NCI-H146 (cell line): ENCODE measurements at regions not wholly inside any gene's neighbourhood (a gene's known extent, or its start where the extent isn't known, plus 50 kb on each side); places are given as distances from the start of the nearest gene placed in this dataset.

ENCODE experiments used
- DNase-seq: peaks from one replicate; lab custom pipeline; 2025; lab: John Stamatoyannopoulos, UW

GRCh38 chr21:18954441-18954844 is 550.9 kb upstream of the TMPRSS15 start:
- no peak for DNase-seq

GRCh38 chr21:18959817-18960216 is 556.2 kb upstream of the TMPRSS15 start:
- DNase-seq: no peak

DNA sequence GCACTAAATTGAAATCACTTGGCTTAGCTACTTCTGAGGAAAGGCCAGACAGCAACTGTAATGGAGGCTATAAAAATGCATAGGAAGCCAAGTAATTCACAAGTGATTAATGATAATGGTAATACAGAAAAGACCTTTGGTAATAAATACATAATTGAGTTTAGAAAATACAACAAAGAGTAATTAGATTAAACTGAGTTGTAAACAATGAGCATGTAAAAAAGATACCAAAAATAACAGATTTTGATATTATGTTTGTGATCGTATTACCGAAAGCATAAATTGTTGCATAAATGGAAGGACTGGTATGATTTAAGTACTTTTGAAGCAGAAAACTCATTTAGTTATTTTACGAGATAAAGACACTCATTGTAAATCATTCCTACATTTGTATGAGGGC is 556.7 kb upstream of the TMPRSS15 start:
- no peak for DNase-seq

GRCh38 chr21:18970416-18970815 is 566.8 kb upstream of the TMPRSS15 start:
- no peak for DNase-seq

GRCh38 chr21:18970941-18971340 is 567.4 kb upstream of the TMPRSS15 start:
- no peak for DNase-seq

DNA sequence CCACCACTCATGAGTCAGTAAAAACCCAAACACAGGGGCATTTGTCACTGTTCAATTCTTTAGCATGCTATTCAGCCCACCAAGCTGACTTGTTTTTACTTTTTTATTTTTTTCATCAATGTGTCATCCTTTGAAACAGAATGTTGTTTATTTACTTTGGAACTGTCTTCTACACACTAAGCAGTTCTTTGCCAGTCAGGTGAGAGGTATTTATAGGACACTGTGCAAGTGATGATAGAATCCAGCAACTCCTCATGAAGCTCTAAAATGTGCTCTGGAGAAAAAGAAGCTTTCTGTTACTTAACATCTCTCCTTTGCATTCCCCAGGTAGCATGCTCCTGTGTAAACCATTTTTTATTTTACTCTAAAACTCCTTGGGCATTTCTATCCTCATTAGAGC is 582.0 kb upstream of the TMPRSS15 start:
- DNase-seq: no peak

GRCh38 chr21:18986197-18986596 is 582.6 kb upstream of the TMPRSS15 start:
- no peak for DNase-seq

DNA sequence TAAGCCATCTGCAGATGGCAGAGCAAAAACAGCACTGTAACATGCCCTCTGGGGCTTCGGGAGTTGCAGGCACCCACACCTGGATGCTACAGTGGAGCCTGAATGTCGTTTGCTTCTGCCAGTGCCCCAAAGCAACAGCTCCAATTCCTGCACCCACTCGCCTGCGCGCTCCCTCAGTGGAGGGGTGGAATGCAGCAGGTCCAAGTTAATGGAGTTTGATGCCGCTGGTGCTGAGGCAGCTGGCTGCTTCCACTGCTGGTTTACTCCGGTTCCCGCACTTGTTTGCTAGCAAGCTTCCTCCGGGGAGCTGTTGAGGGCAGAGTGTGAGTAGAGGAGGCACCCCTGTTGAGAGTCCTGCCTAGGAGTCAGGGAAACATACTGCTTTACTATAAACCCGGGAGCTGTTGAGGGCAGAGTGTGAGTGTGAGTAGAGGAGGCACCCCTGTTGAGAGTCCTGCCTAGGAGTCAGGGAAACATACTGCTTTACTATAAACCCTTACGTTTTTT is 584.0 kb upstream of the TMPRSS15 start:
- DNase-seq: peak; percentile 0

DNA sequence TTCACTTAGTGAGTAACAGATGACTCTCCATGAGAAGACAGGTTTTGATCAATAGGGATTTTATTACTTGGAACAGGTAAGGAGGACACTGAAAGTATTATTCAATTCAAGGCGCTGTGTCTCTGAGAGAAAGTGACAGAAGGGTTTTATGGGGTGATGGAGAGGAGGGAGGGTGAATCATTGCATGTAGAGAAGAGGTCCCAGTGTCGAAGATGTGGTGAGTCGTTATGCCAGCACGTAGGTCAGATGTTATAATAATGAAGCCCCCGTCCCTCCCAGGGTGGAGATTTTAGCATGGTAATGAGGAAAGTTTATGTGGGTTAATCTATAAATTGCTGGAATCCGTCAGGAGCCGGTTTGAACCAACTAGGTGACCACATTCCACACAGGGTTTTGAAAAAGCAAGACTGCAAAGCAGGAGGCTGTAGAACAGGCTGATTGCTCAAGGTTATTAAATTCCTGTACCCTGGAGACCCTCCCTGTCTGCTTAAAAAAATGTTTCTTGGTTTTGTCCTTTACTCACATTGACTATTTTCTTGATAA is 586.4 kb upstream of the TMPRSS15 start:
- DNase-seq: no peak

GRCh38 chr21:18991846-18992245 is 588.3 kb upstream of the TMPRSS15 start:
- DNase-seq: no peak

- DNase-seq: no peak
These were observed 606.7 kb upstream of the TMPRSS15 start for GRCh38 chr21:19010251-19010650.

- no peak for DNase-seq
These were observed 607.4 kb upstream of the TMPRSS15 start for GRCh38 chr21:19010996-19011395.

GRCh38 chr21:19011451-19011850 is 607.9 kb upstream of the TMPRSS15 start:
- DNase-seq: no peak

DNA sequence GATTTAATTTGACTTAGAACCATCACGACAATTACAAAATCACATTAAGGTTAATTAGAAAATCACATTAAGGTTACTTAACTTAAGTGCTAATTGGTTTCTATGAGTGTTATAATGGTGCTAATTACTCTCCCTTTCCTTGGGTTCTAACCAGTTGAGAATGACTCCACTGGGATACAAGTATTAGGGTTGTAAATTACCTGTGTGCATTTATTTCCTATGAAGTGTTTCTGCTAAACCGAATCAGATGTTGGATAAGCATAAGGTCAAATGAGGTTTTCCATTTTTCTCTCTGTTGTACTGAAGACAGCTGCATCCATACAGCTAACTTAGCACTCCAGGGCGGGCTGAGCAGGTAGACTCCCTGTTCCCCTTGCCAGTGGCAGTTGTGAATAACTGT is 610.3 kb upstream of the TMPRSS15 start:
- no peak for DNase-seq

DNA sequence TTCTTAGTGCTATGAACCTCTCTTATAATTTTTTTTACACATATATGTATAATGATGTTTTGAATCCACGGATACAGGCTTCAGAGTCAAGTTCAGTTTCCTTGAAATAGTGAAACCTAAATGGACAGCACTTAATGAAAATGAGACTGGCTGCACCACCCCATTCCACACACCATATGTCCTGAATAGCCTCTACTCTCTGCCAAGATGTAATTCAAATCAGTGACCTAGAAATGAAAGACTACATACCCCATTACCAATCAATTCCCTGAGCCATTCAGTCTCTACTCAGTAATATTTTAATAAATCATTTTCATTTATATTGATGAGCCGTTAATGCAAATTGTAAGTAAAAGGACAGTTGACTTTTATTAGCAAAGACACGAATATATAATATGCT is 614.9 kb upstream of the TMPRSS15 start:
- no peak for DNase-seq

DNA sequence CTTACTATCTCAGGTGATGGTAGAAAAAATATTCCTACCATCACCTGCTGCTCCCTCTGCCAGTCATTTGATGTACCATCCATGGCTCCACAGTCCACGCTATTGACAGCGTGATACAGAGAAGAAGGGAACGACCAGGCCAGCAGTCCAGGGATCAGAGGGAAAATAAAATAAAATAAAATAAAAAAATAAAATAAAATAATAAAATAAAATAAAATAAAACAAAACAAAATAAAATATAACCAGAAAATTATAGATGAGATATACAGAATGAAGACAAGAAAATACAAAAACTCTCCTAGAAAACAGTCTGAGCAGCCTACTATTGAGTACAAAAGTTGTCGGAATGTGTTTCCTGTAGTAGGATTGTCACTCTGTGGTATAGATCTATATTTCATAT is 619.4 kb upstream of the TMPRSS15 start:
- no peak for DNase-seq

DNA sequence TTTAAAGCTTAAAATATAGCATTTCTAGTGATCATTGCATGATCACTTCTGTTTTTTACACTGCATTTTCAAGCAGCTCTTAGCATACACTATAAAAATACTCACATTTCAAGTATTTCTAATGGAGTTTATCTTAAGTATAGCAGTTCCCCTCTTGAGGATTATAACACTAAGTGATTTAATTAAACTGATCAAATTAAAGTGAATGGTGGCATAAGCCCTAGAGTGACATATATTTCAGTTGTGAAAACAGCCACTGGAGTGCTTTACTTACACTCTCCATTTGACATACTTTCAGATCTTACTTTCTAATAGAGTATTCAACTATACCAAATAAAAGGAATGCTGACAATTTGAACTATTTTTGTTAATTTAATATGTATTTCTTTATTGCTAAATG is 623.3 kb upstream of the TMPRSS15 start:
- DNase-seq: no peak

GRCh38 chr21:19029816-19030215 is 626.2 kb upstream of the TMPRSS15 start:
- DNase-seq: no peak

GRCh38 chr21:19031953-19032352 is 628.4 kb upstream of the TMPRSS15 start:
- no peak for DNase-seq

GRCh38 chr21:19034041-19034440 is 630.5 kb upstream of the TMPRSS15 start:
- DNase-seq: no peak

DNA sequence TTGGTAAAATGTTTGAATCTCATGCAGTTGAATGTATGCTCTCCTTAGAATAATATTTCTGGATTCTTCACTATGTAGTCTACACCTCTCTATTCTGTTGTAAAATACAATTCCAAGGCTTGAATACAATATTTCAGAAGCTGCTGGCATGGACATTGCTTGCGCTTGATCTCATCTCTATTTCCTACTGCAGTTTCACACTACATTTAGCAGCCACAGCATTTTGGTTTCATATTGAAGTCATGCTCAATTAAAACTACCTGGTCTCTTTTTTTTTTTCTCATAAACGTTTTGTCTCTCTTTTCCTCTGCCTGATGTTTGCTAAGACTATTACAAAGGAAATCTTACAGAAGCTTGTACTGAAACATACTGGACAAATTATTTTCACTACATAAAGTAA is 631.0 kb upstream of the TMPRSS15 start:
- DNase-seq: no peak

DNA sequence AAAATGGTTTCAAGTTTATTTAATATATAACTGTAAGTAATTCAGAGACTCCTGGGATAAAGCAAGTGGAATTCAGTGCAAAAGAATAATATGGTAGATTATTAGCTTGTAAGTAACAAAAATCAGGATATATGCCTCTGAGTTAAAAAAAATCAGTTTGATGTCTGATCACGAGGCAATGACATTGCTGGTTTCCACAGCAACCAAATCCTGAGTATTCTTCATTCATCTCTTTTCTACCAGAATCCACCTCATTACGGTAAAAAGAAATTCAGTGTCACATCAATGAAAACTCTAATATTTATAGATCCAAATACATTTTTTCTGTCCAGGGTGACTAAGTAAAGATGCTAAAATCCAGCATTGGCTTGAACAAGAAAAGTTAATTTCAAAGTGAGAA is 642.3 kb upstream of the TMPRSS15 start:
- DNase-seq: no peak

DNA sequence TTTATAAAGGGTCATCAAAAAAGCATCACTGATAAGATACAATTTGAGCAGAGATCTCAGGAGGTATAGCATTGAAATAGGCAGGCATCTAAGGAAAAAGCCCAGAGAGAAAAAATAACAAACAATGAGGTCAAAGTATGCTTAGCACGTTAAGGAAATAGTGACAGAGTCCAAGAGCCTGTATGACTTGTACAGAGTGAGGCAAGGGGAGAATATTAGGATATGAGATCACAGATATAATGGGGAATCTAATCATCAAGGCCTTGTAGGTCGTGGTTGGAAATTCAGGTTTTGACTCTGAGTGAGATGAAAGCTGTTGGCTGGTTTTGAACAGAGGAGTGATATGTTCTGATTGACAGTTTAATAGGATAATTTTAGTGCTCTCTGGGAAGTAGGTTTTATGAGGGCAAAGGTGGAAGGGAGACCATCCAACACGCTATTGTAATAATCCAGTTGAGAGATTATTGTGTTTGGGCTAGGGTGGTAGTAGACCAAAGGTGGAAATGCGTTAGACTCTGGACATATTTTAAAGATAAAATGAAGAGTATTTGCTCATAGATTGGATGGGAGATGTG is 644.6 kb upstream of the TMPRSS15 start:
- DNase-seq: no peak

- no peak for DNase-seq
These were observed 646.0 kb upstream of the TMPRSS15 start for GRCh38 chr21:19049567-19049966.
